IPS-18a (cell line): ENCODE measurements at regions not wholly inside any gene's neighbourhood (a gene's known extent, or its start where the extent isn't known, plus 50 kb on each side); places are given as distances from the start of the nearest gene placed in this dataset.

Source experiments
- H3K27ac ChIP-seq: one replicate; pipeline ENCODE4 v1.5.1; 2013; ENCODE audit warnings: low read length
- H3K27me3 ChIP-seq: one replicate; pipeline ENCODE4 v1.6.1; 2013; ENCODE audit warnings: mild to moderate bottlenecking, low read length; ENCODE audit not compliant: control insufficient read depth, insufficient read depth
- H3K36me3 ChIP-seq: one replicate; pipeline ENCODE4 v1.6.1; 2013; ENCODE audit warnings: low read depth, low read length; ENCODE audit not compliant: control insufficient read depth
- H3K4me1 ChIP-seq: one replicate; pipeline ENCODE4 v1.6.1; 2013; ENCODE audit warnings: low read depth, low read length; ENCODE audit not compliant: control insufficient read depth
- H3K4me3 ChIP-seq: one replicate; pipeline ENCODE4 v1.5.1; 2013; ENCODE audit warnings: low read length
- H3K9ac ChIP-seq: one replicate; pipeline ENCODE4 v1.6.1; 2013; ENCODE audit warnings: mild to moderate bottlenecking, low read length, moderate library complexity
- H3K9me3 ChIP-seq: one replicate; pipeline ENCODE4 v1.6.1; 2013; ENCODE audit warnings: low read depth, low read length; ENCODE audit not compliant: control insufficient read depth

GRCh38 chr5:89042746-89043145, 159.8 kb upstream of the MEF2C start:
- Histone ChIP-seq H3K9ac (no peak overlapping the region), H3K27me3 (no peaks in the 10 kb centered on the region), H3K4me3 (no peak overlapping the region), H3K4me1 (peaks cover 6% of the 10 kb centered on the region), H3K36me3 (no peaks in the 10 kb centered on the region), H3K9me3 (no peaks in the 10 kb centered on the region), H3K27ac (no peak overlapping the region)

- no peak overlapping the region for H3K27ac ChIP-seq
- H3K4me1 ChIP-seq, result no peaks in the 10 kb centered on the region
- H3K9me3 ChIP-seq, result no peaks in the 10 kb centered on the region
- no peaks in the 10 kb centered on the region for H3K36me3 ChIP-seq
- H3K9ac ChIP-seq, result no peak overlapping the region
- H3K4me3 ChIP-seq, result no peak overlapping the region
- H3K27me3 ChIP-seq, result no peaks in the 10 kb centered on the region
Observed at GRCh38 chr5:89041976-89042375, 159.0 kb upstream of the MEF2C start.

- H3K9me3 ChIP-seq, result no peaks in the 10 kb centered on the region
- no peaks in the 10 kb centered on the region for H3K4me1 ChIP-seq
- H3K27me3 ChIP-seq, result no peaks in the 10 kb centered on the region
- no peak overlapping the region for H3K27ac ChIP-seq
- H3K4me3 ChIP-seq, result no peak overlapping the region
- H3K9ac ChIP-seq, result no peak overlapping the region
- H3K36me3 ChIP-seq, result no peaks in the 10 kb centered on the region
Observed at GRCh38 chr5:89041249-89041779, 158.3 kb upstream of the MEF2C start.

- H3K36me3 ChIP-seq, result no peaks in the 10 kb centered on the region
- no peak overlapping the region for H3K27ac ChIP-seq
- no peaks in the 10 kb centered on the region for H3K4me1 ChIP-seq
- H3K4me3 ChIP-seq, result no peak overlapping the region
- H3K9ac ChIP-seq, result no peak overlapping the region
- H3K9me3 ChIP-seq, result no peaks in the 10 kb centered on the region
- no peaks in the 10 kb centered on the region for H3K27me3 ChIP-seq
Observed at GRCh38 chr5:89036704-89037489, 153.9 kb upstream of the MEF2C start.

GRCh38 chr5:89036166-89036565, 153.2 kb upstream of the MEF2C start:
- no peaks in the 10 kb centered on the region for H3K27me3 ChIP-seq
- no peak overlapping the region for H3K4me3 ChIP-seq
- no peaks in the 10 kb centered on the region for H3K9me3 ChIP-seq
- no peak overlapping the region for H3K9ac ChIP-seq
- no peaks in the 10 kb centered on the region for H3K4me1 ChIP-seq
- no peaks in the 10 kb centered on the region for H3K36me3 ChIP-seq
- no peak overlapping the region for H3K27ac ChIP-seq

- no peak overlapping the region for H3K9ac ChIP-seq
- no peak overlapping the region for H3K4me3 ChIP-seq
- H3K4me1 ChIP-seq, result no peaks in the 10 kb centered on the region
- H3K27me3 ChIP-seq, result no peaks in the 10 kb centered on the region
- H3K9me3 ChIP-seq, result no peaks in the 10 kb centered on the region
- H3K36me3 ChIP-seq, result no peaks in the 10 kb centered on the region
- H3K27ac ChIP-seq, result no peak overlapping the region
Observed at GRCh38 chr5:89034588-89034987, 151.6 kb upstream of the MEF2C start.

GRCh38 chr5:89030798-89031197, 147.8 kb upstream of the MEF2C start:
- Histone ChIP-seq H3K9ac (no peak overlapping the region), H3K27me3 (no peaks in the 10 kb centered on the region), H3K4me3 (no peak overlapping the region), H3K9me3 (peaks cover 12% of the 10 kb centered on the region), H3K36me3 (no peaks in the 10 kb centered on the region), H3K4me1 (no peaks in the 10 kb centered on the region), H3K27ac (no peak overlapping the region)

GRCh38 chr5:89028595-89029285, 145.8 kb upstream of the MEF2C start:
- Histone ChIP-seq H3K4me3 (no peak overlapping the region), H3K36me3 (no peaks in the 10 kb centered on the region), H3K9ac (no peak overlapping the region), H3K27me3 (no peaks in the 10 kb centered on the region), H3K27ac (no peak overlapping the region), H3K4me1 (no peaks in the 10 kb centered on the region), H3K9me3 (peaks cover 12% of the 10 kb centered on the region)

GRCh38 chr5:89024045-89024444, 141.1 kb upstream of the MEF2C start:
- Histone ChIP-seq H3K4me3 (no peak overlapping the region), H3K4me1 (no peaks in the 10 kb centered on the region), H3K9ac (no peak overlapping the region), H3K27ac (no peak overlapping the region), H3K27me3 (no peaks in the 10 kb centered on the region), H3K9me3 (peaks cover 12% of the 10 kb centered on the region), H3K36me3 (no peaks in the 10 kb centered on the region)

GRCh38 chr5:89020926-89021610, 138.1 kb upstream of the MEF2C start:
- H3K9ac ChIP-seq, result no peak overlapping the region
- H3K27me3 ChIP-seq, result no peaks in the 10 kb centered on the region
- H3K27ac ChIP-seq, result no peak overlapping the region

GRCh38 chr5:89016741-89017303, 133.8 kb upstream of the MEF2C start:
- H3K9ac ChIP-seq, result no peak overlapping the region
- H3K4me1 ChIP-seq, result peaks cover 6% of the 10 kb centered on the region
- no peaks in the 10 kb centered on the region for H3K27me3 ChIP-seq
- no peaks in the 10 kb centered on the region for H3K36me3 ChIP-seq
- no peaks in the 10 kb centered on the region for H3K9me3 ChIP-seq
- no peak overlapping the region for H3K4me3 ChIP-seq
- no peak overlapping the region for H3K27ac ChIP-seq

More at GRCh38 chr5:89020926-89021610, 138.1 kb upstream of the MEF2C start:
- H3K4me3 ChIP-seq, result no peak overlapping the region
- no peaks in the 10 kb centered on the region for H3K4me1 ChIP-seq
- H3K36me3 ChIP-seq, result no peaks in the 10 kb centered on the region
- no peaks in the 10 kb centered on the region for H3K9me3 ChIP-seq
